Skeletal muscle cell (primary cell): ENCODE measurements at regions not wholly inside any gene's neighbourhood (a gene's known extent, or its start where the extent isn't known, plus 50 kb on each side); places are given as distances from the start of the nearest gene placed in this dataset.
"Not testable (repeated sequence)": the region's sequence is repeated elsewhere in the genome, so short reads cannot be mapped to it uniquely, and the experiment has no call there.

Experiments
- DNase-seq: peaks from one replicate; pipeline ENCODE4 v3.0.0-alpha.2; 2010; ENCODE audit warnings: low read depth
- H3K4me3 ChIP-seq: 2 replicates; pipeline ENCODE4 v1.5.1; 2011; ENCODE audit warnings: low read depth, mild to moderate bottlenecking, control low read depth, low read length, moderate library complexity

- H3K4me3 ChIP-seq: no peak overlapping the region
- DNase-seq: peak; percentile 19
These were observed 50.6 kb upstream of the NKD1 start for GRCh38 chr16:50497592-50497991.

GRCh38 chr16:50496990-50497389, 51.2 kb upstream of the NKD1 start:
- no peak overlapping the region for H3K4me3 ChIP-seq
- no peak for DNase-seq

- DNase-seq: no peak
- H3K4me3 ChIP-seq: no peak overlapping the region
These were observed 52.5 kb upstream of the NKD1 start for GRCh38 chr16:50495673-50496072.

- H3K4me3 ChIP-seq: no peak overlapping the region
- no peak for DNase-seq
These were observed 53.4 kb upstream of the NKD1 start for GRCh38 chr16:50494501-50495491.

- no peak for DNase-seq
- H3K4me3 ChIP-seq: no peak overlapping the region
These were observed 56.7 kb upstream of the NKD1 start for GRCh38 chr16:50491516-50491915.

GRCh38 chr16:50490828-50491227, 57.4 kb upstream of the NKD1 start:
- no peak for DNase-seq
- no peak overlapping the region for H3K4me3 ChIP-seq

GRCh38 chr16:50489182-50489581, 59.0 kb upstream of the NKD1 start:
- H3K4me3 ChIP-seq: no peak overlapping the region
- no peak for DNase-seq

GRCh38 chr16:50487528-50487927, 60.7 kb upstream of the NKD1 start:
- no peak for DNase-seq
- H3K4me3 ChIP-seq: no peak overlapping the region

- not testable (repeated sequence) for H3K4me3 ChIP-seq, DNase-seq
These were observed 62.0 kb upstream of the NKD1 start for GRCh38 chr16:50486162-50486561.

GRCh38 chr16:50485232-50485631, 63.0 kb upstream of the NKD1 start:
- no peak overlapping the region for H3K4me3 ChIP-seq
- DNase-seq: no peak

GRCh38 chr16:50482271-50482670, 65.9 kb upstream of the NKD1 start:
- DNase-seq: no peak
- no peak overlapping the region for H3K4me3 ChIP-seq

GRCh38 chr16:50480206-50480605, 68.0 kb upstream of the NKD1 start:
- H3K4me3 ChIP-seq: no peak overlapping the region
- no peak for DNase-seq

GRCh38 chr16:50479771-50480170, 68.4 kb upstream of the NKD1 start:
- no peak overlapping the region for H3K4me3 ChIP-seq
- DNase-seq: no peak

- DNase-seq: no peak
- no peak overlapping the region for H3K4me3 ChIP-seq
These were observed 69.4 kb upstream of the NKD1 start for GRCh38 chr16:50478773-50479149.

- no peak overlapping the region for H3K4me3 ChIP-seq
- DNase-seq: no peak
These were observed 70.0 kb upstream of the NKD1 start for GRCh38 chr16:50478075-50478772.

- H3K4me3 ChIP-seq: no peak overlapping the region
- no peak for DNase-seq
These were observed 71.5 kb upstream of the NKD1 start for GRCh38 chr16:50476486-50477255.

GRCh38 chr16:50475170-50475569, 73.0 kb upstream of the NKD1 start:
- DNase-seq: no peak

GRCh38 chr16:50474138-50474537, 74.1 kb upstream of the NKD1 start:
- DNase-seq: no peak

More at GRCh38 chr16:50475170-50475569, 73.0 kb upstream of the NKD1 start:
- no peak overlapping the region for H3K4me3 ChIP-seq

GRCh38 chr16:50473356-50473945, 74.7 kb upstream of the NKD1 start:
- H3K4me3 ChIP-seq: no peak overlapping the region
- DNase-seq: no peak

More at GRCh38 chr16:50474138-50474537, 74.1 kb upstream of the NKD1 start:
- no peak overlapping the region for H3K4me3 ChIP-seq
